ENCODE measurements at regions not wholly inside any gene's neighbourhood (a gene's known extent, or its start where the extent isn't known, plus 50 kb on each side); places are given as distances from the start of the nearest gene placed in this dataset.

DNA sequence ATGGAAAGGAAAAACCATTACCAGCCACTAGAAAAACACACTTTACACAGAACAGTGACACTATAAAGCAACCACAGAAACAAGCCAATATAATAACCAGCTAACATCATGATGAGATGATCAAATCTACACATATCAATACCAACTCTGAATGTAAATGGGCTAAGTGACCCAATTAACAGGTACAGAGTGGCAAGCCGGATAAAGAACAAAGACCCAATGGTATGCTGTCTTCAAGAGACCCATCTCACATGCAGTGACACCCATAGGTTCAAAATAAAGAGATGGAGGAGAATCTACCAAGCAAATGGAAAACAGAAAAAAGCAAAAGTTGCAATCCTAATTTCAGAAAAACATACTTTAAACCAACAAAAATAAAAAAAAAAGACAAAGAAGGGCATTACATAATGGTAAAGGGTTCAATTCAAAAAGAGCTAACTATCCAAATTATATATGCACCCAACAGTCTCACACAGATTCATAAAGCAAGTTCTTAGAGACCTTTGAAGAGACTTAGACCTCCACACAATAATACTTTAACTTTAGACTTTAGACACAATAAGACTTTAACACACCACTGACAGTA is 160.3 kb upstream of the TMEM45B start:
- TF ChIP-seq, protein P1, sequence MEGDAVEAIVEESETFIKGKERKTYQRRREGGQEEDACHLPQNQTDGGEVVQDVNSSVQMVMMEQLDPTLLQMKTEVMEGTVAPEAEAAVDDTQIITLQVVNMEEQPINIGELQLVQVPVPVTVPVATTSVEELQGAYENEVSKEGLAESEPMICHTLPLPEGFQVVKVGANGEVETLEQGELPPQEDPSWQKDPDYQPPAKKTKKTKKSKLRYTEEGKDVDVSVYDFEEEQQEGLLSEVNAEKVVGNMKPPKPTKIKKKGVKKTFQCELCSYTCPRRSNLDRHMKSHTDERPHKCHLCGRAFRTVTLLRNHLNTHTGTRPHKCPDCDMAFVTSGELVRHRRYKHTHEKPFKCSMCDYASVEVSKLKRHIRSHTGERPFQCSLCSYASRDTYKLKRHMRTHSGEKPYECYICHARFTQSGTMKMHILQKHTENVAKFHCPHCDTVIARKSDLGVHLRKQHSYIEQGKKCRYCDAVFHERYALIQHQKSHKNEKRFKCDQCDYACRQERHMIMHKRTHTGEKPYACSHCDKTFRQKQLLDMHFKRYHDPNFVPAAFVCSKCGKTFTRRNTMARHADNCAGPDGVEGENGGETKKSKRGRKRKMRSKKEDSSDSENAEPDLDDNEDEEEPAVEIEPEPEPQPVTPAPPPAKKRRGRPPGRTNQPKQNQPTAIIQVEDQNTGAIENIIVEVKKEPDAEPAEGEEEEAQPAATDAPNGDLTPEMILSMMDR (conservative IDR thresholded peaks at IDR 0.05), result no peak
- no peak for TF ChIP-seq EZH2 (IDR thresholded peaks at IDR 0.05; ENCODE audit: low read depth)
